H9 (cell line): ENCODE measurements at regions not wholly inside any gene's neighbourhood (a gene's known extent, or its start where the extent isn't known, plus 50 kb on each side); places are given as distances from the start of the nearest gene placed in this dataset.

Experiments used
- DNase-seq: peaks from one replicate; pipeline ENCODE4 v3.0.0-alpha.2; 2017
- H2AFZ ChIP-seq: one replicate; pipeline ENCODE4 v1.6.1; 2013; ENCODE audit warnings: mild to moderate bottlenecking, low read length, control low read depth, moderate library complexity
- H2AK5ac ChIP-seq: 2 replicates; pipeline ENCODE4 v1.6.1; 2013; ENCODE audit warnings: low read length, control low read depth, mixed read lengths; ENCODE audit not compliant: insufficient read length
- H2BK120ac ChIP-seq: one replicate; pipeline ENCODE4 v1.6.1; 2013; ENCODE audit warnings: low read depth, mild to moderate bottlenecking, low read length, control low read depth, inconsistent platforms; ENCODE audit not compliant: poor library complexity, severe bottlenecking
- H2BK12ac ChIP-seq: 2 replicates; pipeline ENCODE4 v1.6.1; 2013; ENCODE audit warnings: low read length, control low read depth, mixed read lengths, low read depth; ENCODE audit not compliant: insufficient read length
- H2BK15ac ChIP-seq: 2 replicates; pipeline ENCODE4 v1.6.1; 2013; ENCODE audit warnings: low read depth, low read length, control low read depth
- H2BK20ac ChIP-seq: one replicate; pipeline ENCODE4 v1.6.1; 2013; ENCODE audit warnings: low read depth, mild to moderate bottlenecking, low read length, control low read depth, inconsistent platforms; ENCODE audit not compliant: poor library complexity, severe bottlenecking
- H2BK5ac ChIP-seq: 2 replicates; pipeline ENCODE4 v1.6.1; 2013; ENCODE audit warnings: low read length, control low read depth, mixed read lengths; ENCODE audit not compliant: insufficient read length
- H3K14ac ChIP-seq: 2 replicates; pipeline ENCODE4 v1.6.1; 2013; ENCODE audit warnings: low read length, control low read depth; ENCODE audit not compliant: insufficient read depth
- H3K18ac ChIP-seq: 2 replicates; pipeline ENCODE4 v1.6.1; 2013; ENCODE audit warnings: low read depth, mild to moderate bottlenecking, mixed read lengths, low read length, control low read depth; ENCODE audit not compliant: insufficient read length
- H3K23ac ChIP-seq: 2 replicates; pipeline ENCODE4 v1.6.1; 2013; ENCODE audit warnings: low read length, control low read depth, mixed read lengths, low read depth; ENCODE audit not compliant: insufficient read length
- H3K23me2 ChIP-seq: 2 replicates; pipeline ENCODE4 v1.6.1; 2013; ENCODE audit warnings: low read depth, mild to moderate bottlenecking, mixed read lengths, low read length, control low read depth; ENCODE audit not compliant: insufficient read length, poor library complexity, severe bottlenecking
- H3K27ac ChIP-seq: 2 replicates; pipeline ENCODE4 v1.5.1; 2013; ENCODE audit warnings: low read length, control low read depth, mixed read lengths, low read depth; ENCODE audit not compliant: insufficient read length
- H3K27me3 ChIP-seq: 2 replicates; pipeline ENCODE4 v1.6.1; 2013; ENCODE audit warnings: low read length, control low read depth, inconsistent platforms; ENCODE audit not compliant: insufficient read depth
- H3K4ac ChIP-seq: 2 replicates; pipeline ENCODE4 v1.6.1; 2013; ENCODE audit warnings: low read depth, mild to moderate bottlenecking, control low read depth, inconsistent platforms, low read length, moderate library complexity
- H3K4me1 ChIP-seq: 2 replicates; pipeline ENCODE4 v1.6.1; 2013; ENCODE audit warnings: low read length, control low read depth, inconsistent platforms; ENCODE audit not compliant: insufficient read depth
- H3K4me2 ChIP-seq: 2 replicates; pipeline ENCODE4 v1.6.1; 2013; ENCODE audit warnings: low read length, control low read depth, mixed read lengths; ENCODE audit not compliant: insufficient read length, insufficient read depth
- H3K56ac ChIP-seq: 2 replicates; pipeline ENCODE4 v1.6.1; 2013; ENCODE audit warnings: low read depth, mild to moderate bottlenecking, mixed read lengths, low read length, control low read depth; ENCODE audit not compliant: insufficient read length
- H3K79me1 ChIP-seq: 2 replicates; pipeline ENCODE4 v1.6.1; 2013; ENCODE audit warnings: low read depth, mild to moderate bottlenecking, moderate library complexity, low read length, control low read depth, inconsistent platforms; ENCODE audit not compliant: insufficient read depth, poor library complexity, severe bottlenecking
- H3K79me2 ChIP-seq: 2 replicates; pipeline ENCODE4 v1.6.1; 2013; ENCODE audit warnings: low read length, control low read depth, inconsistent platforms; ENCODE audit not compliant: insufficient read depth
- H3K9ac ChIP-seq: 2 replicates; pipeline ENCODE4 v1.6.1; 2013; ENCODE audit warnings: low read length, control low read depth, mixed read lengths; ENCODE audit not compliant: insufficient read length; ENCODE audit errors: extremely low read depth
- H3K9me3 ChIP-seq: one replicate; pipeline ENCODE4 v1.6.1; 2013; ENCODE audit warnings: low read depth, low read length, inconsistent platforms; ENCODE audit not compliant: control insufficient read depth
- H3T11ph ChIP-seq: one replicate; pipeline ENCODE4 v1.6.1; 2013; ENCODE audit warnings: mild to moderate bottlenecking, low read length, control low read depth, inconsistent platforms
- H4K20me1 ChIP-seq: one replicate; pipeline ENCODE4 v1.6.1; 2013; ENCODE audit not compliant: control insufficient read depth, insufficient read length, insufficient read depth
- H4K5ac ChIP-seq: 2 replicates; pipeline ENCODE4 v1.6.1; 2013; ENCODE audit warnings: low read depth, mild to moderate bottlenecking, mixed read lengths, low read length, control low read depth; ENCODE audit not compliant: insufficient read length
- H4K8ac ChIP-seq: replicated peaks from 2 replicates; pipeline ENCODE4 v1.6.1; 2013; ENCODE audit warnings: low read length, control low read depth, mixed read lengths, low read depth; ENCODE audit not compliant: insufficient read length
- H4K91ac ChIP-seq: 2 replicates; pipeline ENCODE4 v1.6.1; 2013; ENCODE audit warnings: low read depth, mild to moderate bottlenecking, moderate library complexity, mixed read lengths, low read length, control low read depth; ENCODE audit not compliant: insufficient read length
- H3K27ac Mint-ChIP-seq, 3 experiments: 2 replicates in 2 of 3; 3 replicates in 1 of 3; pipeline ENCODE4 v1.8.0; 2020 to 2021; ENCODE audit warnings: mixed read lengths in 3 of 3, mild to moderate bottlenecking in 1 of 3, moderate library complexity in 1 of 3
- H3K27me3 Mint-ChIP-seq: 2 replicates; pipeline ENCODE4 v1.8.0; 2021; ENCODE audit warnings: low read depth, mild to moderate bottlenecking, moderate library complexity, mixed read lengths
- H3K36me3 Mint-ChIP-seq, 3 experiments: 2 replicates in 2 of 3; 3 replicates in 1 of 3; pipeline ENCODE4 v1.8.0; 2020 to 2021; ENCODE audit warnings: low read depth in 3 of 3, mixed read lengths in 3 of 3; ENCODE audit not compliant: insufficient read depth in 1 of 3
- H3K4me1 Mint-ChIP-seq, 2 experiments: 2 replicates each; pipeline ENCODE4 v1.8.0; 2020; ENCODE audit warnings: mixed read lengths in 2 of 2
- H3K4me3 Mint-ChIP-seq, 2 experiments: 2 replicates in 1 of 2; 3 replicates in 1 of 2; pipeline ENCODE4 v1.8.0; 2020 to 2021; ENCODE audit warnings: mild to moderate bottlenecking in 2 of 2, mixed read lengths in 2 of 2, moderate library complexity in 1 of 2
- H3K9me3 Mint-ChIP-seq, 2 experiments: 2 replicates in 1 of 2; 3 replicates in 1 of 2; pipeline ENCODE4 v1.8.0; 2020; ENCODE audit warnings: mild to moderate bottlenecking in 2 of 2, mixed read lengths in 2 of 2, moderate library complexity in 1 of 2
- WGBS: extraction: QIAGEN DNeasy Blood & Tissue Kit; methylation state at CpG from one replicate; pipeline ENCODE4 v1.1.7; 2013; ENCODE audit warnings: missing lambda C conversion rate, low lambda C conversion rate, mixed read lengths; ENCODE audit not compliant: insufficient read length; ENCODE audit errors: extremely low coverage; 5-methylcytosine and 5-hydroxymethylcytosine counted together
- TF ChIP-seq, protein P1 (sequence below): fragments of 200-600 bp; sonication (generic); conservative IDR thresholded peaks from 3 replicates; pipeline ENCODE4 v1.8.0; 2021; ENCODE audit warnings: antibody characterized with exemption, mild to moderate bottlenecking

DNA sequence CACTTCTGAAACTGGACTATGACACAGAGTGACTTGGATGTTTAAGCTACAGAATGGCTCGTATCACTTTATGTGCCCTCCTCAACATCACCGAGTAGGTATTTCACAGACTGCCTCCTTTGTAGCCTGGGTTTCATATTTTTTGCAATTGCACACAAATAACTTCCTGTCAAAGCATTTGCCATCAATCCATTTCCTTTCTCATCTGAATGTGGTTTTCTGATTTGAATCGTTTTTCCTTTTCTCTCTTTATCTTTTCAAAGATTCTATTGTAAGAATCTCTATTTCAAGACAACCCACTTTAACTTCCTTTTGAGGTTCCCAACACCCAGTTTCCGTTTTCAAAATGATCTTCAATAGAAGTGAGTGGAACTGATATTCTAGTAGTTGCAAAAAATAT is 563.8 kb upstream of the ARRDC3 start:
- no peaks in the 10 kb centered on the region for H3K36me3 Mint-ChIP-seq
- no peak for DNase-seq
- Histone ChIP-seq H4K5ac (no peak overlapping the region), H2BK5ac (no peak overlapping the region), H3K27me3 (no peaks in the 10 kb centered on the region), H3K23me2 (no peaks in the 10 kb centered on the region), H3K4ac (no peak overlapping the region), H3K79me1 (no peaks in the 10 kb centered on the region), H2BK15ac (no peak overlapping the region), H3T11ph (no peak overlapping the region), H2BK120ac (no peak overlapping the region), H3K27ac (no peak overlapping the region), H4K20me1 (no peaks in the 10 kb centered on the region), H2BK12ac (no peak overlapping the region), H2AFZ (no peak overlapping the region), H3K23ac (no peak overlapping the region), H3K56ac (no peak overlapping the region), H3K4me1 (no peaks in the 10 kb centered on the region), H4K91ac (no peak overlapping the region), H2BK20ac (no peak overlapping the region), H3K79me2 (no peaks in the 10 kb centered on the region), H3K14ac (no peak overlapping the region), H2AK5ac (no peak overlapping the region), H3K9me3 (no peaks in the 10 kb centered on the region), H4K8ac (no peak overlapping the region), H3K4me2 (no peak overlapping the region), H3K18ac (no peak overlapping the region), H3K9ac (no peak overlapping the region)
- no peak overlapping the region for H3K4me3 Mint-ChIP-seq
- TF ChIP-seq, protein P1, sequence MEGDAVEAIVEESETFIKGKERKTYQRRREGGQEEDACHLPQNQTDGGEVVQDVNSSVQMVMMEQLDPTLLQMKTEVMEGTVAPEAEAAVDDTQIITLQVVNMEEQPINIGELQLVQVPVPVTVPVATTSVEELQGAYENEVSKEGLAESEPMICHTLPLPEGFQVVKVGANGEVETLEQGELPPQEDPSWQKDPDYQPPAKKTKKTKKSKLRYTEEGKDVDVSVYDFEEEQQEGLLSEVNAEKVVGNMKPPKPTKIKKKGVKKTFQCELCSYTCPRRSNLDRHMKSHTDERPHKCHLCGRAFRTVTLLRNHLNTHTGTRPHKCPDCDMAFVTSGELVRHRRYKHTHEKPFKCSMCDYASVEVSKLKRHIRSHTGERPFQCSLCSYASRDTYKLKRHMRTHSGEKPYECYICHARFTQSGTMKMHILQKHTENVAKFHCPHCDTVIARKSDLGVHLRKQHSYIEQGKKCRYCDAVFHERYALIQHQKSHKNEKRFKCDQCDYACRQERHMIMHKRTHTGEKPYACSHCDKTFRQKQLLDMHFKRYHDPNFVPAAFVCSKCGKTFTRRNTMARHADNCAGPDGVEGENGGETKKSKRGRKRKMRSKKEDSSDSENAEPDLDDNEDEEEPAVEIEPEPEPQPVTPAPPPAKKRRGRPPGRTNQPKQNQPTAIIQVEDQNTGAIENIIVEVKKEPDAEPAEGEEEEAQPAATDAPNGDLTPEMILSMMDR = no peak
- no peaks in the 10 kb centered on the region for H3K27me3 Mint-ChIP-seq
- no CpG with 5 or more reads among the region's 4 CpGs for WGBS
- H3K4me1 Mint-ChIP-seq = no peaks in the 10 kb centered on the region
- no peaks in the 10 kb centered on the region; a peak in 1 of 5 replicates for H3K9me3 Mint-ChIP-seq
- H3K27ac Mint-ChIP-seq = no peak overlapping the region
